ENCODE measurements at regions not wholly inside any gene's neighbourhood (a gene's known extent, or its start where the extent isn't known, plus 50 kb on each side); places are given as distances from the start of the nearest gene placed in this dataset.

- Histone ChIP-seq H2BK20ac (ENCODE audit: low read depth, low read length) (no peak overlapping the region), H3K27me3 (ENCODE audit: control insufficient read depth, insufficient read depth, low read length) (no peaks in the 10 kb centered on the region), H2BK120ac (ENCODE audit: low read depth, low read length) (no peak overlapping the region), H2BK15ac (ENCODE audit: low read depth, low read length) (no peak overlapping the region), H4K5ac (ENCODE audit: low read depth, low read length) (no peak overlapping the region), H3K4me3 (ENCODE audit: insufficient read depth, low read depth, low read length) (no peak overlapping the region), H4K8ac (ENCODE audit: low read depth in 2 of 2, low read length in 2 of 2) (no peak overlapping the region), H2AK5ac (ENCODE audit: low read depth, low read length) (no peak overlapping the region), H3K56ac (ENCODE audit: extremely low read depth, insufficient read depth, low read length) (no peak overlapping the region), H3K79me1 (ENCODE audit: low read depth in 1 of 2, low read length in 2 of 2) (no peaks in the 10 kb centered on the region), H3K27ac (ENCODE audit: insufficient read depth, low read length) (no peak overlapping the region), H2AFZ (replicated peaks; ENCODE audit: low read length, poor library complexity) (no peak overlapping the region), H2BK5ac (ENCODE audit: low read depth, low read length, poor library complexity, severe bottlenecking) (no peak overlapping the region), H3K4me1 (ENCODE audit: control insufficient read depth, insufficient read depth, low read length) (no peaks in the 10 kb centered on the region), H3K4me2 (ENCODE audit: low read depth, low read length) (no peak overlapping the region), H4K20me1 (ENCODE audit: insufficient read depth, low read length) (no peaks in the 10 kb centered on the region), H3K23ac (ENCODE audit: low read depth, low read length) (no peak overlapping the region), H3K4ac (ENCODE audit: low read depth, low read length) (no peak overlapping the region), H3K14ac (replicated peaks; ENCODE audit: low read depth, low read length) (no peak overlapping the region), H3K18ac (ENCODE audit: low read depth, low read length) (no peak overlapping the region), H4K91ac (ENCODE audit: insufficient read depth, low read depth, low read length) (no peak overlapping the region), H2AK9ac (replicated peaks; ENCODE audit: low read depth, low read length, poor library complexity) (no peak overlapping the region), H3K9me3 (ENCODE audit: control insufficient read depth, insufficient read depth, low read length) (peaks cover 3% of the 10 kb centered on the region; the same call in 1 of the 2 replicates), H3K36me3 (ENCODE audit: control insufficient read depth, insufficient read depth, low read length) (no peaks in the 10 kb centered on the region), H3K9ac (ENCODE audit: low read depth, low read length) (no peak overlapping the region), H3K9me1 (ENCODE audit: insufficient read depth, low read length) (no peaks in the 10 kb centered on the region)
- dilution Hi-C loops (cut with HindIII; ENCODE audit: low sequenced_read_pairs, unreplicated experiment), result no loop called here
- ATAC-seq (ENCODE audit: low read depth) (no peak), DNase-seq (no peak)
- TF ChIP-seq SMC3 (IDR thresholded peaks at IDR 0.05; ENCODE audit: low read depth, low read length) (no peak), ELK1 (IDR thresholded peaks at IDR 0.05; ENCODE audit: borderline replicate concordance, low read depth, low read length) (no peak), USF2 (IDR thresholded peaks at IDR 0.05; ENCODE audit: low read depth, low read length) (no peak), BHLHE40 (IDR thresholded peaks at IDR 0.05; ENCODE audit: low read depth, low read length) (no peak)
- POLR2A ChIA-PET (ENCODE audit: unreplicated experiment), result no interaction called here
- CTCF ChIA-PET, result no interaction called here
- intact Hi-C loops (cut with micrococcal nuclease), result no loop called here
- no TSS peak for BruUV-seq (replicated peaks)
- in situ Hi-C loops (cut with MboI; ENCODE audit: low sequenced_read_pairs), result no loop called here
These were observed 431.2 kb downstream of the SH2D4B start for GRCh38 chr10:80968903-80969302.

Data from IMR-90 (cell line).